GM18868 (cell line): ENCODE measurements at regions not wholly inside any gene's neighbourhood (a gene's known extent, or its start where the extent isn't known, plus 50 kb on each side); places are given as distances from the start of the nearest gene placed in this dataset.

Source experiments
- ATAC-seq: cut with Tn5 transposase; IDR thresholded peaks from one replicate; pipeline ENCODE4 v1.9.1; 2021; ENCODE audit warnings: mild to moderate bottlenecking, moderate library complexity; ENCODE audit not compliant: unreplicated experiment

DNA sequence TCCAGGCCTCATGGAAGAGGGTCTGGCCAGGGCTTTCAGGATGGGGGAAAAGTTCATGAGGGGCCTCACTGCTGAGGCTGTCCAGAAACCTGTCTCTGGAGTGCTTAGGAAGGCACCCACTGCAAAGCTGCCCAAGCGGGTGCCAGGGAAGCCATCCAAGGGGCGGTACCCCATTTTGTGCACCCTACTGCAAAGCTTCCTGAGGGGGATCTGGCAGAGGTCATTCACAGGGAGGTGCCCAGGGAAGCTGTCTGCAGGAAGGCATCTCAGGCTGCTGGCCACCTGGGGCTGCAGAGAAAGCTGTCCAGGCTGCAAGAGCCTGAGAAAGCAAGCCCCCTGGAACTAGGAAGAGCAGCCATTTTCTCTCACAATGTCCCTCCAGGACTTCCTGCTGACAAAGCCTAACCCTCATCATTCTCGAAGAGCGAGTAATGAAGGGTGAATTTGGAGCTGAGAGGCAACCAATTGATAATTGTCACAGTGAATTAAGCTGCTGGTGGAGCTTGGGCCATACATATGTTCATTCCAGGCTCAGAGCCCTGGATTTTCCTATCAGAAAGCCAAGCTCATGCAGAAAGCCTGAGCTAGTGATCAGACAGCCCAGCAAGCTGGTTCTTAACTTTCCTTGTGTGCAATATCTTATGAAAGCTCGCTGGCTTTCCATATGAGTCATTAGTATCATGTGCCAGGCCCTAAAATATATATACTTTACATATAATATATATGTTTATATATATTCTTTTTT, 62.2 kb upstream of the SLC22A16 start:
- ATAC-seq: no peak

DNA sequence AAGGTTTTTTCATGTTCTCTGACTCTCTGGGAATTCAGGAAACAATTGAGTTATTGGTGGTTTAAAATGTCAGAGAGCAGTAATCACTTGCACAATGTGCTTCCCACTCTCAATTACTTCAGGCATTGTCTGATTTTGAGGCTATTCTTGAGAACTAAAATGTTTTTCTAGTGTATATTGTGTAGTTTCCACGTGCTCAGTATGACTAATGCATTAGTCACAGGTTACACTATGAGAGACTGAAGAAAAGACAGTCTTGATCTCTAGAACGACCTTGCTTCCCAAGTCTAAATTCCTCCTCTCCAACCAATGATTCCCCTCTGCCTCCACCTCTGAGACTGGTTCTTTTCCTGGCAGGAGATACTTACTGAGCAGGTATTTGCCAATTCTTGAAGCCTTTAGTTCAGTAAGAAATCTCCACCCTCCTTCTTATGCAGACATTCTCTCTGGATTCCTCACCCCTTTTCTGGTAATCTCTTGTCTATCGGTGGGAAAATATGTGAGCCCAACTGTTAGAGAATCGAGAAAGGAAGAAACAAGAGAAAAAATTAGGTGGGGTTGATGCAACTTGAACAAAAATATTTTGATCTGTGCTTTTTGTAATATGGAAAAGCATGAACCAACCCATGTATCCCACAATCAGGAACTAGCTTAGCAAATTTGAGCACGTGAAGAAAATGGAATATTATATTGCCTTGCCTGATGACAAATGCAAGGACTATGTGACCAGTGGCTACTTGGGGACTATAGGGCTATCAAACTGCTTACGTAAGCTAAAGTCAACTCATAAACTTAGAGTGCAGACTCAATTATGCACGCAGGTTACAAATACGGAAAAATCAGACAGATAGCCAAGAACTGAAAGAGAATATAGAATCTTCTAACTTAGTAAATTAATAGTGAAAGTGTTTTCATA, 61.1 kb upstream of the SLC22A16 start:
- peak; percentile 83 for ATAC-seq

DNA sequence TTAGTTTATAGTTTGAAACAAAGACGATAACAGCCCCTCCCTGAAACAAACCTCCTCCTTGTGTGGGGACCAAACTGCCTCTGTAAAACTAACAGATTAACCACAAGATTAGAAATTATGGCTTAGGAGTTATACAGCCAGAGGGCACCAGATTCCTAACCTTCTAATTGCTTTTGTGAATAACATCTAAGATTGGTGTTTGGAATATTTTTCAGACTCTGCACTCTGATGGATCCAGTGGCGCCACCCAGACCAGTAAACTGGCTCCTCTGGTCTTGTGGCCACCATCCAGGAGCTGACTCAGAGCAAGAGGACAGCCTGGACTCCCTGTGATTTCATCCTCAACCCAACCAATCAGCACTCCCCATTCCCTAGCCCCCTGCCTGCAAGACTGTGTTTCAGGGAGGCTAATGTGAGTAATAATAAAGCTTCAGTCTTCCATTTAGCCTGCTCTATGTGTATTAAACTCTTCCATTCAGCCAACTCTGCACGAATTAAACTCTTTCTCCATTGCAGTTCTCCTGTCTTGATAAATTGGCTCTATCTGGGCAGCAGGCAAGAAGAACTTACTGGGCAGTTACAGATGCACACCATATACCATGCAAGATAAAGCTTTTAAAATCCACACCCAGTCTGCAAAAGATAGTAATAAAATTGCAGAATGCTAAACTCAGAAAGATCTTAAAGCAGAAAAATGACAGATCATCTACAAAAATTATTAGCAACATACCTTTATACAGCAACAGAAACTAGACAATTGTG, 58.5 kb upstream of the SLC22A16 start:
- ATAC-seq: no peak

DNA sequence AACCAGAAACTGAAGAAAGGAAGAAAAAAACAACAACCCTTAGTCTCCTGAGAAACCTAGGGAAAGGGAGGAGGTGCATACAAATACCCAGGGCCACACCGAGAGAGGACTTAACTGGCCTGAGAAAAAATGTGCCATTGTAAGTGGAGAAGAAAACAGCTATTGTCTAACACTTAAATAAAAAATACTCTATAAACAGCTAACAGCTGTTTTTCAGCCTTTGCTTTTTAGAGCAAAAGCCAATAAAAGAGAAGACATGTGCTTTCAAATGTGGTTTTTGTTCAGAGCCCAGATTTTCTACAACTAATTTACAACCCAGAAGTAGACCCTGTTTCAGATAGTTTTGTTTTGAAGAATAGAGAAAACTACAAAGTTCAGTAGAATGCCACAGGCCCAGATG, 56.0 kb upstream of the SLC22A16 start:
- ATAC-seq: no peak

DNA sequence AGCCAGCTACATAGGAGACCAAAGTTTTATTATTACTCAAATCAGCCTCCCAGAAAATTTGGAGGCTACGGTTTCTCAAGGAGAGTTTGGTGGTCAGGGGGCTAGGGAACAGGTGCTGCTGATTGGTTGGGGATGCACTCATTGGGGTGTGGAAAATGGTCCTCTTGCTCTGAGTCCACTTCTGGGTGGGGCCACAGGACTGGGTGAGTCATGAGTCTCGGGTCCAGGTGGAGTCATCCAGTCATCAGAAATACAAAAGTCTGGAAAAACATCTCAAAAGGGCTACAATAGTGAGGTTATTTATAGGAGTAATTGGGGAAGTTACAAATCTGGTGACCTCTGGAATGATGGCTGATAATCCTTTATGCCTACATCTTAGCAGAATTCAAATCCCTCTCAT, 54.3 kb upstream of the SLC22A16 start:
- ATAC-seq: no peak

DNA sequence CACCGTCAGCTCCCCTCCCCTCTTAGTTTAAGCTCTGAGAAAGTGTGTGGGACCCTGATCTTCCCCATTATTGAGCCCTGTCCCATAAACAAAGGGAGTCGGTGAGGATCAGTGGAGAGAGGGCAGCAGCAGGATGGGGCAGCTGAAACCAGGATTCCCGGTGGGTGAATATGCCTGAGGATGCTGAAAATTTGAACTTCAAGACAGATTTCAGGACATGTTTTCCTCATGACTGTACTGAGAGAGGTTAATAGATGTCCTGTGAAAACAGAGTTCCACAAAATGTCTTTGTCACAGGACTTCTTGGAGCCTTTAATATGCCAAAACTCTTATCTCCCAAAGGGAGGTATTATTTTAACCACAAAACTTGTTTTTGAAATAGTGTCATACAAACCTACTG, 53.5 kb upstream of the SLC22A16 start:
- no peak for ATAC-seq

DNA sequence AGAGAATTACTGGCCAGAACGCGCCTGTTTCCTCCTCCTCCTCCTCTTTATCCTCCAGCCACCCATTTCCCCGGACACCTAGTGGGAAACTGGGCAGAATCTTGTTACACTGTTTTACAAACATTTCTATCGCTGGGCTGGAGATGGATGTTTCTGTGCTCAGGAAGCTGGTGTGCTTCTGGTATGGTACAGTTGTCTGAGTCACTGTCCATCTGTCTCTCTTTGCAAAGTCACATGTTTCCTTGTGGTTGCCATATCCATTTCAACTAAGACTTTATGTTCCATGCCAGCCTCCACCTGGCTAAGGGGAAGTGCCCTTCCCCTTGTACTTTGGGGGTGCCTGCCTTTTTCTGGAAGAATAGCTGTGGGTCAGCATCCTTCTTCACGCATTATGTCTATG, 52.9 kb upstream of the SLC22A16 start:
- no peak for ATAC-seq

DNA sequence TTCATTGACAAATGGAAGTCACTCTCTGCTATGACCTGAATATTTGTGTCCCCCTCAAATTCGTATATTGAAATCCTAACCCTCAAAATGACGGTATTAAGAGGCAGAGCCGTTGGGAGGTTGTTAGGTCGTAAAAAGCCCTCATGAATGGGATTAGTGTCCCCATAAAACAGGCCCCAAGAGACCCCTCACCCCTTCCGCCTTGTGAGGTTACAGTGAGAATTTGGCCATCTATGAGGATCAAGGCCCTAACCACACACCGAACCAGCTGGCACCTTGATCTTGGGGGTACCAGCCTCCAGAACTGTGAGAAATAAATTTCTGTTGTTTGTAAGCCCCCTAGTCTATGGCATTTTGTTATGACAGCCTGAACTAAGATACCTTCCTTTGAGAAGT, 52.5 kb upstream of the SLC22A16 start:
- no peak for ATAC-seq

DNA sequence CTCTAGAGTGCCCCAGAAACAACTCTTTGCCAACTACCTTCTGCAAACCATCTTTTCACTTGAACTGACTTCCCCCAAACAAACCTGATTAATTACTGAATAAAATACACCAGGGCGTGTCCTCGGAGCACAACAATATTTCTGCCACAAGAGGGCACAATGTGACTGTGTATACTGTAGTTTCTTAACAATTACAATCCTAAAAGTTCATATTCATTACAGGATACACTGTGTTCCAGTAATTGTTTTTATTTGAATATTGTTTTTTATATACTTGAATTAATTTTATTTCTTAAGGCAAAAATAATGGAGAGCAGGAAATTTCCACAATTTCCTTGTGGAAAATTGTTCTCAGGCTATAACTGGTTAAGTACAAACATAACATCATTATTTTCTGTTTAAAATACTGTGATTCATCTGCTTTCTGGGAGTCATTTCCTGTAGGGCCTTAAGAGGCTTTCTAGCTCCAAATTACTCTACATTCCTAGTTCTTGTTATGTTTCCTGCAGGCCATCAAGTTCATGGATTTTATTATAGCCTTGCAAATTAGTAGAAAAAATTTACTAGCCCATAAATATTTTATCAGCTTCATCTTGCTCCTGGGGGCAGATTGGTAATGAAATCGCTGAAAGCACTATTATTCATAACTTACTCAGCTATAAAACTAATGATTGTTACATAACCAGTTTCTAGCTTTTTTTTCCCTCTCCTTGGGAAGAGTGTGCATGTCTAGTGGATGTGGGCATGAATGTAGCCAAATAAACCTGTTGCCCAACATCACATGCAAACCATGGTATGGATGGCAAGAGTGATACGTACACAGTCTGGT, 51.9 kb upstream of the SLC22A16 start:
- no peak for ATAC-seq

DNA sequence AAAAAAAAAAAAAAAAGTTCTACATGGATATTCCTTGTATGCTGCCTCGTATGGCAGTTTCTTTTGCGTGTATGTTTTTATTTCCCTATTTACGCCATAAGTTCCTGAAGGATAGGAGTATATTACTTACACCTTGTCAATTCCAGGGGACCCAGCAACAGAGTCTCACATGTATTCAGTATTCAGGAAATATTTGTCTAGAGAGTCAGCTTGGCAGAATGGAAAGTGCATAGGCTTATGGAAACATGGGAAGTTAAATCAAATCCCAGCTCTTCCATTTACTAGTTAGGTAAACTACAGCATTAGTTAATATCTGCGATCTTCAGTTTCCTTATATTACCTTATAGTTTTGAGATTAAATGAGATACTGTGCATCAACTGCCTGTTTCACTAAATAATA, 51.1 kb upstream of the SLC22A16 start:
- no peak for ATAC-seq

DNA sequence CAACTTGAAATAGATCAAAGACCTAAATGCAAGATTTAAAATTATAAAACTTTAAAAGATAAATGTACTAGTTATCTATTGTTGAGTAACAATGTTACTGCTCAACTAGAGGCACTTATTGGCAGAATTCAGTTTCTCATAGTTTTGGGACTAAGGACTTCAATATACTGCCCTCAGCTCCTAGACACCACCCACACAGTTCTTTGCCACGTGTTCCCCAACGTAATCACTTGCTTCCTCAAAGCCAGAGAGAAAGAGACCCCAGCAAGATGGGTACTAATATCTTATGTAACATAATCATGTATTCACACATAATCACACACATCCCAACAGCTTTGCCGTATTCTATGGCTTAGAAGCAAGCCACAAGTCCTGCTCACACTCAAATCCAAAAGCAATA, 50.3 kb upstream of the SLC22A16 start:
- ATAC-seq: no peak
